Tibial artery (tissue), 4 donors: ENCODE measurements at regions not wholly inside any gene's neighbourhood (a gene's known extent, or its start where the extent isn't known, plus 50 kb on each side); places are given as distances from the start of the nearest gene placed in this dataset.

Experiments
- DNase-seq, 2 donors: peaks; one replicate each; pipeline ENCODE4 v3.0.0-alpha.2; 2019
- H3K27ac ChIP-seq, 2 donors: fragments of 200-600 bp; sonication (generic) in 1 of 2; 1 replicate in 1 of 2; 2 replicates in 1 of 2; pipeline ENCODE4 v1.5.1; 2018 to 2019; ENCODE audit warnings: mild to moderate bottlenecking in 1 of 2
- H3K27me3 ChIP-seq, 2 donors: fragments of 200-600 bp; sonication (generic) in 1 of 2; one replicate each; pipeline versions ENCODE4 v1.5.1 to v1.6.0; 2016 to 2019
- H3K36me3 ChIP-seq, 3 donors: fragments of 200-600 bp; sonication (generic) in 2 of 3; one replicate each; pipeline ENCODE4 v1.5.1; 2016 to 2019; ENCODE audit warnings: mild to moderate bottlenecking in 2 of 3
- H3K4me1 ChIP-seq, 4 donors: fragments of 200-600 bp; sonication (generic) in 2 of 4; 1 replicate in 3 of 4; 2 replicates in 1 of 4; pipeline ENCODE4 v1.5.1; 2016 to 2019
- H3K4me3 ChIP-seq, 2 donors: fragments of 200-600 bp; sonication (generic) in 1 of 2; 1 replicate in 1 of 2; 2 replicates in 1 of 2; pipeline ENCODE4 v1.5.1; 2018 to 2019; ENCODE audit warnings: mild to moderate bottlenecking in 2 of 2
- H3K9me3 ChIP-seq, 3 donors: fragments of 200-600 bp; sonication (generic) in 1 of 3; one replicate each; pipeline ENCODE4 v1.5.1; 2016 to 2019
- intact Hi-C: fragments of 100-400 bp; cut with DNase I; formaldehyde crosslinking; loops from one replicate; pipeline ENCODE4 v1.15.0; 2023; ENCODE audit warnings: low total_unique reads
- TF ChIP-seq, protein P1 (sequence below), 2 experiments: fragments of 200-600 bp in 1 of 2; fragments of 450-650 bp in 1 of 2; IDR thresholded peaks; one replicate each; pipeline ENCODE4 v1.5.1; 2017 to 2019; ENCODE audit warnings: antibody characterized with exemption in 2 of 2, mild to moderate bottlenecking in 1 of 2, moderate library complexity in 1 of 2

- no peaks in the 10 kb centered on the region for H3K9me3 ChIP-seq
- intact Hi-C loops = no loop called here
- H3K4me3 ChIP-seq = no peak overlapping the region
- no peaks in the 10 kb centered on the region for H3K36me3 ChIP-seq
- TF ChIP-seq, protein P1, sequence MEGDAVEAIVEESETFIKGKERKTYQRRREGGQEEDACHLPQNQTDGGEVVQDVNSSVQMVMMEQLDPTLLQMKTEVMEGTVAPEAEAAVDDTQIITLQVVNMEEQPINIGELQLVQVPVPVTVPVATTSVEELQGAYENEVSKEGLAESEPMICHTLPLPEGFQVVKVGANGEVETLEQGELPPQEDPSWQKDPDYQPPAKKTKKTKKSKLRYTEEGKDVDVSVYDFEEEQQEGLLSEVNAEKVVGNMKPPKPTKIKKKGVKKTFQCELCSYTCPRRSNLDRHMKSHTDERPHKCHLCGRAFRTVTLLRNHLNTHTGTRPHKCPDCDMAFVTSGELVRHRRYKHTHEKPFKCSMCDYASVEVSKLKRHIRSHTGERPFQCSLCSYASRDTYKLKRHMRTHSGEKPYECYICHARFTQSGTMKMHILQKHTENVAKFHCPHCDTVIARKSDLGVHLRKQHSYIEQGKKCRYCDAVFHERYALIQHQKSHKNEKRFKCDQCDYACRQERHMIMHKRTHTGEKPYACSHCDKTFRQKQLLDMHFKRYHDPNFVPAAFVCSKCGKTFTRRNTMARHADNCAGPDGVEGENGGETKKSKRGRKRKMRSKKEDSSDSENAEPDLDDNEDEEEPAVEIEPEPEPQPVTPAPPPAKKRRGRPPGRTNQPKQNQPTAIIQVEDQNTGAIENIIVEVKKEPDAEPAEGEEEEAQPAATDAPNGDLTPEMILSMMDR (IDR thresholded peaks at IDR 0.05) = no peak
- H3K27me3 ChIP-seq = no peaks in the 10 kb centered on the region
- DNase-seq = no peak
- H3K4me1 ChIP-seq = no peaks in the 10 kb centered on the region
- H3K27ac ChIP-seq = no peak overlapping the region
Measured at GRCh38 chr5:85602843-85603242, 1014.9 kb upstream of the COX7C start.

GRCh38 chr5:85604378-85604777 is 1013.4 kb upstream of the COX7C start:
- intact Hi-C loops = no loop called here
- no peak overlapping the region for H3K4me3 ChIP-seq
- H3K27ac ChIP-seq = no peak overlapping the region
- H3K4me1 ChIP-seq = no peaks in the 10 kb centered on the region
- TF ChIP-seq, protein P1 (IDR thresholded peaks at IDR 0.05) = no peak
- no peaks in the 10 kb centered on the region for H3K36me3 ChIP-seq
- DNase-seq = no peak
- H3K27me3 ChIP-seq = no peaks in the 10 kb centered on the region
- no peaks in the 10 kb centered on the region for H3K9me3 ChIP-seq

GRCh38 chr5:85604786-85605185 is 1013.0 kb upstream of the COX7C start:
- TF ChIP-seq, protein P1 (IDR thresholded peaks at IDR 0.05) = no peak
- no peak for DNase-seq
- Histone ChIP-seq H3K27me3 (no peaks in the 10 kb centered on the region), H3K4me3 (no peak overlapping the region), H3K27ac (no peak overlapping the region), H3K9me3 (no peaks in the 10 kb centered on the region), H3K4me1 (no peaks in the 10 kb centered on the region), H3K36me3 (no peaks in the 10 kb centered on the region)
- intact Hi-C loops = no loop called here

GRCh38 chr5:85605381-85605780 is 1012.4 kb upstream of the COX7C start:
- Histone ChIP-seq H3K4me1 (no peaks in the 10 kb centered on the region), H3K4me3 (no peak overlapping the region), H3K27me3 (no peaks in the 10 kb centered on the region), H3K36me3 (no peaks in the 10 kb centered on the region), H3K9me3 (no peaks in the 10 kb centered on the region), H3K27ac (no peak overlapping the region)
- TF ChIP-seq, protein P1 (IDR thresholded peaks at IDR 0.05) = no peak
- intact Hi-C loops = no loop called here
- no peak for DNase-seq

DNA sequence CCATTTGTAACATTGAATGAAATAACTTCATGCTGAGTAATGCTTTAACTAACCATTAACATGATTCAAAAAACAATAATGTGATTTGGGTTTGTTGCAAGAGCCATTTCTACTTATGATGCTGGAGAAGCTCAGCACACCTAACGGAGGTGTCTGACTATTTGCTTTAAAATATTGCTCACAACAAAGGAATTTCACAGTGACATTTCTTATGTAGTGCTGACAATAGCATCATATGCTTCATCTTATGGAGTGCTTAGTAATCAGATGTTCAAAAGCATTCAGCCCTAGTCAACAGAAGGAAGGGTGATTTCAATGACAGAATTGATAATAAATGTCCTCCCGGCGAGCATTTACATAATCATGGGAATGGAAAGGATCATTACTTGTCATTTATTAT is 1003.3 kb upstream of the COX7C start:
- H3K4me1 ChIP-seq = no peaks in the 10 kb centered on the region
- intact Hi-C loops = no loop called here

More for the DNA sequence above, 1003.3 kb upstream of the COX7C start:
- TF ChIP-seq, protein P1 (IDR thresholded peaks at IDR 0.05) = no peak
- H3K4me3 ChIP-seq = no peak overlapping the region
- DNase-seq = no peak
- no peaks in the 10 kb centered on the region for H3K9me3 ChIP-seq
- no peaks in the 10 kb centered on the region for H3K36me3 ChIP-seq
- H3K27me3 ChIP-seq = no peaks in the 10 kb centered on the region
- H3K27ac ChIP-seq = no peak overlapping the region
